ENCODE measurements at regions not wholly inside any gene's neighbourhood (a gene's known extent, or its start where the extent isn't known, plus 50 kb on each side); places are given as distances from the start of the nearest gene placed in this dataset.

DNA sequence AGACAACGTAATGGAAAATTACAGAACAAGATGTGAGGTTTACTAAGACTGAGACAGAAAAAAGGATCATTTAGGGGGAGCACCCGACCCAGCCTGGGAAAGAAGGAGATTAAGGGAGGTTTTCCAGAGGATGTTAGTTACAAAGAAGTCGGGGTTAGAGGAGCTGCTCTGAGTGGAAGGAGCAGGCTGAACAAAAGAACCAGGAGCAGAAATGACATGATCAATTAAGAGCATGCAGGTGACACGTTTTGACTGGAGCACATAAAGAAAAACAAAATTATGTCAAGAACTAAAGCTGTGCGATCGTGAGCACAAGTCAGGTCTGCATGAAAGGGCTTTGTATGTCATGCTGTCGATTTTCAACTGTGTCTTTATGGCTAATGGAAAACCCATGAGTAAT lies 417.3 kb upstream of the MARCKS start:
- TF ChIP-seq EZH2 (IDR thresholded peaks at IDR 0.05; ENCODE audit: borderline replicate concordance, low read depth, low read length, severe bottlenecking), result no peak
- TF ChIP-seq, protein P1, sequence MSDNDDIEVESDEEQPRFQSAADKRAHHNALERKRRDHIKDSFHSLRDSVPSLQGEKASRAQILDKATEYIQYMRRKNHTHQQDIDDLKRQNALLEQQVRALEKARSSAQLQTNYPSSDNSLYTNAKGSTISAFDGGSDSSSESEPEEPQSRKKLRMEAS (IDR thresholded peaks at IDR 0.05; ENCODE audit: insufficient read depth, insufficient read length), result no peak
- TF ChIP-seq, protein P2, sequence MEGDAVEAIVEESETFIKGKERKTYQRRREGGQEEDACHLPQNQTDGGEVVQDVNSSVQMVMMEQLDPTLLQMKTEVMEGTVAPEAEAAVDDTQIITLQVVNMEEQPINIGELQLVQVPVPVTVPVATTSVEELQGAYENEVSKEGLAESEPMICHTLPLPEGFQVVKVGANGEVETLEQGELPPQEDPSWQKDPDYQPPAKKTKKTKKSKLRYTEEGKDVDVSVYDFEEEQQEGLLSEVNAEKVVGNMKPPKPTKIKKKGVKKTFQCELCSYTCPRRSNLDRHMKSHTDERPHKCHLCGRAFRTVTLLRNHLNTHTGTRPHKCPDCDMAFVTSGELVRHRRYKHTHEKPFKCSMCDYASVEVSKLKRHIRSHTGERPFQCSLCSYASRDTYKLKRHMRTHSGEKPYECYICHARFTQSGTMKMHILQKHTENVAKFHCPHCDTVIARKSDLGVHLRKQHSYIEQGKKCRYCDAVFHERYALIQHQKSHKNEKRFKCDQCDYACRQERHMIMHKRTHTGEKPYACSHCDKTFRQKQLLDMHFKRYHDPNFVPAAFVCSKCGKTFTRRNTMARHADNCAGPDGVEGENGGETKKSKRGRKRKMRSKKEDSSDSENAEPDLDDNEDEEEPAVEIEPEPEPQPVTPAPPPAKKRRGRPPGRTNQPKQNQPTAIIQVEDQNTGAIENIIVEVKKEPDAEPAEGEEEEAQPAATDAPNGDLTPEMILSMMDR (IDR thresholded peaks at IDR 0.05; ENCODE audit: extremely low read depth in 1 of 2, insufficient read depth in 1 of 2, low read depth in 1 of 2, low read length in 2 of 2), result no peak
- no peak for TF ChIP-seq GATA2 (IDR thresholded peaks at IDR 0.05; ENCODE audit: insufficient read depth, insufficient read length, low read depth, low read length)
- no peak for TF ChIP-seq POLR2AphosphoS5 (IDR thresholded peaks at IDR 0.05; ENCODE audit: insufficient read depth, low read depth, low read length)
- TF ChIP-seq FOS (IDR thresholded peaks at IDR 0.05; ENCODE audit: borderline replicate concordance, insufficient read depth, low read length), result no peak
- TF ChIP-seq MYC (IDR thresholded peaks at IDR 0.05; ENCODE audit: low read depth, low read length), result no peak
- TF ChIP-seq POLR2A (IDR thresholded peaks at IDR 0.05; ENCODE audit: low read depth, low read length), result no peak
- TF ChIP-seq JUN (IDR thresholded peaks at IDR 0.05; ENCODE audit: borderline replicate concordance, insufficient read depth, insufficient read length, low read depth), result no peak

Data from endothelial cell of umbilical vein (primary cell).